ENCODE measurements at regions not wholly inside any gene's neighbourhood (a gene's known extent, or its start where the extent isn't known, plus 50 kb on each side); places are given as distances from the start of the nearest gene placed in this dataset.

GRCh38 chr20:10855778-10856177 is 182.0 kb upstream of the JAG1 start:
- Histone ChIP-seq H3K14ac (ENCODE audit: low read length) (no peak overlapping the region), H3K27me3 (ENCODE audit: control insufficient read depth in 3 of 3, insufficient read depth in 3 of 3, low read depth in 1 of 3, low read length in 3 of 3) (no peaks in the 10 kb centered on the region), H3K18ac (ENCODE audit: low read length) (no peak overlapping the region), H2BK12ac (ENCODE audit: low read length) (no peak overlapping the region), H3K36me3 (replicated peaks in 1 of 2; ENCODE audit: control insufficient read depth in 2 of 2, insufficient read depth in 2 of 2, low read length in 2 of 2) (no peaks in the 10 kb centered on the region), H3K4me3 (ENCODE audit: low read length in 2 of 2) (no peak overlapping the region), H2BK5ac (ENCODE audit: low read length) (no peak overlapping the region), H3K4me2 (ENCODE audit: insufficient read depth, low read length, poor library complexity, severe bottlenecking) (no peak overlapping the region), H2AK5ac (ENCODE audit: low read depth, low read length) (no peak overlapping the region), H3K27ac (replicated peaks; ENCODE audit: low read length) (no peak overlapping the region), H2BK120ac (ENCODE audit: low read depth, low read length) (no peak overlapping the region), H4K91ac (ENCODE audit: low read depth, low read length, poor library complexity) (no peak overlapping the region), H2AFZ (ENCODE audit: low read length) (no peak overlapping the region), H3K79me1 (ENCODE audit: low read depth, low read length) (no peaks in the 10 kb centered on the region), H3K4ac (ENCODE audit: low read length) (no peak overlapping the region), H3K4me1 (ENCODE audit: control insufficient read depth in 2 of 2, insufficient read depth in 1 of 2, low read depth in 1 of 2, low read length in 2 of 2) (peaks cover 0 to 5% of the 10 kb centered on the region in 2 donors), H4K8ac (ENCODE audit: low read depth, low read length) (no peak overlapping the region), H2BK15ac (ENCODE audit: low read length) (no peak overlapping the region), H3K9me3 (replicated peaks in 1 of 2; ENCODE audit: control insufficient read depth in 2 of 2, insufficient read depth in 1 of 2, low read depth in 1 of 2, low read length in 2 of 2) (peaks cover 0 to 2% of the 10 kb centered on the region in 2 donors), H3K9ac (ENCODE audit: low read depth, low read length, poor library complexity) (no peak overlapping the region), H3K23ac (ENCODE audit: low read depth, low read length, poor library complexity) (no peak overlapping the region)
- DNase-seq (ENCODE audit: low spot score) = no peak

- no peak overlapping the region for H3K4me2 ChIP-seq (ENCODE audit: insufficient read depth, low read length, poor library complexity, severe bottlenecking)
- H2BK12ac ChIP-seq (ENCODE audit: low read length) = no peak overlapping the region
- H3K4me1 ChIP-seq (ENCODE audit: control insufficient read depth in 2 of 2, insufficient read depth in 1 of 2, low read depth in 1 of 2, low read length in 2 of 2) = peaks cover 0 to 1% of the 10 kb centered on the region in 2 donors
- no peak overlapping the region for H3K23ac ChIP-seq (ENCODE audit: low read depth, low read length, poor library complexity)
- no peak overlapping the region for H2AK5ac ChIP-seq (ENCODE audit: low read depth, low read length)
- H3K4ac ChIP-seq (ENCODE audit: low read length) = no peak overlapping the region
- no peak overlapping the region for H2BK15ac ChIP-seq (ENCODE audit: low read length)
- no peaks in the 10 kb centered on the region for H3K27me3 ChIP-seq (ENCODE audit: control insufficient read depth in 3 of 3, insufficient read depth in 3 of 3, low read depth in 1 of 3, low read length in 3 of 3)
- H4K8ac ChIP-seq (ENCODE audit: low read depth, low read length) = no peak overlapping the region
- H2BK120ac ChIP-seq (ENCODE audit: low read depth, low read length) = no peak overlapping the region
- no peaks in the 10 kb centered on the region for H3K36me3 ChIP-seq (replicated peaks in 1 of 2; ENCODE audit: control insufficient read depth in 2 of 2, insufficient read depth in 2 of 2, low read length in 2 of 2)
- WGBS, 2 donors (ENCODE audit: extremely low coverage in 2 of 2, insufficient read length in 2 of 2, insufficient replicate concordance in 1 of 2) = no CpG with 5 or more reads among the region's 1 CpG
- no peak overlapping the region for H3K18ac ChIP-seq (ENCODE audit: low read length)
- H3K9me3 ChIP-seq (replicated peaks in 1 of 2; ENCODE audit: control insufficient read depth in 2 of 2, insufficient read depth in 1 of 2, low read depth in 1 of 2, low read length in 2 of 2) = peaks cover 0 to 2% of the 10 kb centered on the region in 2 donors
- H3K27ac ChIP-seq (replicated peaks; ENCODE audit: low read length) = no peak overlapping the region
- H3K4me3 ChIP-seq (ENCODE audit: low read length in 2 of 2) = no peak overlapping the region
- H3K79me1 ChIP-seq (ENCODE audit: low read depth, low read length) = no peaks in the 10 kb centered on the region
- H3K9ac ChIP-seq (ENCODE audit: low read depth, low read length, poor library complexity) = no peak overlapping the region
- no peak overlapping the region for H2AFZ ChIP-seq (ENCODE audit: low read length)
- no peak overlapping the region for H4K91ac ChIP-seq (ENCODE audit: low read depth, low read length, poor library complexity)
- H3K14ac ChIP-seq (ENCODE audit: low read length) = no peak overlapping the region
- DNase-seq (ENCODE audit: low spot score) = no peak
- no peak overlapping the region for H2BK5ac ChIP-seq (ENCODE audit: low read length)
Measured at GRCh38 chr20:10856237-10857015, 182.6 kb upstream of the JAG1 start.

- no peak overlapping the region for H3K27ac ChIP-seq (replicated peaks; ENCODE audit: low read length)
- WGBS, 2 donors (ENCODE audit: extremely low coverage in 2 of 2, insufficient read length in 2 of 2, insufficient replicate concordance in 1 of 2) = no CpG with 5 or more reads among the region's 6 CpGs
- no peak overlapping the region for H2AK5ac ChIP-seq (ENCODE audit: low read depth, low read length)
- no peak overlapping the region for H2BK5ac ChIP-seq (ENCODE audit: low read length)
- no peak overlapping the region for H2BK120ac ChIP-seq (ENCODE audit: low read depth, low read length)
- no peaks in the 10 kb centered on the region for H3K36me3 ChIP-seq (replicated peaks in 1 of 2; ENCODE audit: control insufficient read depth in 2 of 2, insufficient read depth in 2 of 2, low read length in 2 of 2)
- no peak overlapping the region for H2AFZ ChIP-seq (ENCODE audit: low read length)
- DNase-seq (ENCODE audit: low spot score) = no peak
- no peak overlapping the region for H3K18ac ChIP-seq (ENCODE audit: low read length)
- no peak overlapping the region for H3K9ac ChIP-seq (ENCODE audit: low read depth, low read length, poor library complexity)
- H3K14ac ChIP-seq (ENCODE audit: low read length) = no peak overlapping the region
- no peak overlapping the region for H4K91ac ChIP-seq (ENCODE audit: low read depth, low read length, poor library complexity)
- H4K8ac ChIP-seq (ENCODE audit: low read depth, low read length) = no peak overlapping the region
- H3K4me1 ChIP-seq (ENCODE audit: control insufficient read depth in 2 of 2, insufficient read depth in 1 of 2, low read depth in 1 of 2, low read length in 2 of 2) = peaks cover 0 to 1% of the 10 kb centered on the region in 2 donors
- no peak overlapping the region for H3K4ac ChIP-seq (ENCODE audit: low read length)
- H3K27me3 ChIP-seq (ENCODE audit: control insufficient read depth in 3 of 3, insufficient read depth in 3 of 3, low read depth in 1 of 3, low read length in 3 of 3) = no peaks in the 10 kb centered on the region
- no peaks in the 10 kb centered on the region for H3K79me1 ChIP-seq (ENCODE audit: low read depth, low read length)
- no peak overlapping the region for H3K4me3 ChIP-seq (ENCODE audit: low read length in 2 of 2)
- peaks cover 0 to 2% of the 10 kb centered on the region in 2 donors for H3K9me3 ChIP-seq (replicated peaks in 1 of 2; ENCODE audit: control insufficient read depth in 2 of 2, insufficient read depth in 1 of 2, low read depth in 1 of 2, low read length in 2 of 2)
- H3K4me2 ChIP-seq (ENCODE audit: insufficient read depth, low read length, poor library complexity, severe bottlenecking) = no peak overlapping the region
- H3K23ac ChIP-seq (ENCODE audit: low read depth, low read length, poor library complexity) = no peak overlapping the region
- H2BK15ac ChIP-seq (ENCODE audit: low read length) = no peak overlapping the region
- H2BK12ac ChIP-seq (ENCODE audit: low read length) = no peak overlapping the region
Measured at GRCh38 chr20:10857352-10858070, 183.7 kb upstream of the JAG1 start.

- H3K36me3 ChIP-seq (replicated peaks in 1 of 2; ENCODE audit: control insufficient read depth in 2 of 2, insufficient read depth in 2 of 2, low read length in 2 of 2) = no peaks in the 10 kb centered on the region
- no peak overlapping the region for H3K9ac ChIP-seq (ENCODE audit: low read depth, low read length, poor library complexity)
- H2BK5ac ChIP-seq (ENCODE audit: low read length) = no peak overlapping the region
- H2BK120ac ChIP-seq (ENCODE audit: low read depth, low read length) = no peak overlapping the region
- no peak overlapping the region for H2AFZ ChIP-seq (ENCODE audit: low read length)
- H3K4me2 ChIP-seq (ENCODE audit: insufficient read depth, low read length, poor library complexity, severe bottlenecking) = no peak overlapping the region
- H2BK15ac ChIP-seq (ENCODE audit: low read length) = no peak overlapping the region
- no peaks in the 10 kb centered on the region for H3K79me1 ChIP-seq (ENCODE audit: low read depth, low read length)
- no peak overlapping the region for H3K4me3 ChIP-seq (ENCODE audit: low read length in 2 of 2)
- no peak overlapping the region for H4K8ac ChIP-seq (ENCODE audit: low read depth, low read length)
- peaks cover 0 to 2% of the 10 kb centered on the region in 2 donors for H3K4me1 ChIP-seq (ENCODE audit: control insufficient read depth in 2 of 2, insufficient read depth in 1 of 2, low read depth in 1 of 2, low read length in 2 of 2)
- H3K14ac ChIP-seq (ENCODE audit: low read length) = no peak overlapping the region
- H3K4ac ChIP-seq (ENCODE audit: low read length) = no peak overlapping the region
- H4K91ac ChIP-seq (ENCODE audit: low read depth, low read length, poor library complexity) = no peak overlapping the region
- peaks cover 0 to 2% of the 10 kb centered on the region in 2 donors for H3K9me3 ChIP-seq (replicated peaks in 1 of 2; ENCODE audit: control insufficient read depth in 2 of 2, insufficient read depth in 1 of 2, low read depth in 1 of 2, low read length in 2 of 2)
- no peaks in the 10 kb centered on the region for H3K27me3 ChIP-seq (ENCODE audit: control insufficient read depth in 3 of 3, insufficient read depth in 3 of 3, low read depth in 1 of 3, low read length in 3 of 3)
- H3K18ac ChIP-seq (ENCODE audit: low read length) = no peak overlapping the region
- no peak for DNase-seq (ENCODE audit: low spot score)
- H3K23ac ChIP-seq (ENCODE audit: low read depth, low read length, poor library complexity) = no peak overlapping the region
- no CpG with 5 or more reads among the region's 2 CpGs for WGBS, 2 donors (ENCODE audit: extremely low coverage in 2 of 2, insufficient read length in 2 of 2, insufficient replicate concordance in 1 of 2)
- no peak overlapping the region for H3K27ac ChIP-seq (replicated peaks; ENCODE audit: low read length)
- H2AK5ac ChIP-seq (ENCODE audit: low read depth, low read length) = no peak overlapping the region
- no peak overlapping the region for H2BK12ac ChIP-seq (ENCODE audit: low read length)
Measured at GRCh38 chr20:10861090-10861489, 187.3 kb upstream of the JAG1 start.

Measured in neuronal stem cell (in vitro differentiated cells).